Colonic mucosa (tissue), 4 donors: ENCODE measurements at regions not wholly inside any gene's neighbourhood (a gene's known extent, or its start where the extent isn't known, plus 50 kb on each side); places are given as distances from the start of the nearest gene placed in this dataset.

ENCODE experiments used
- DNase-seq: peaks from one replicate; pipeline ENCODE4 v3.0.0-alpha.2; 2020
- H3K27ac ChIP-seq: fragments of 200-600 bp; one replicate; pipeline ENCODE4 v1.8.0; 2021
- H3K27me3 ChIP-seq: fragments of 200-600 bp; one replicate; pipeline ENCODE4 v1.8.0; 2021
- H3K36me3 ChIP-seq: fragments of 200-600 bp; one replicate; pipeline ENCODE4 v1.8.0; 2021
- H3K4me1 ChIP-seq: fragments of 200-600 bp; one replicate; pipeline ENCODE4 v1.8.0; 2021; ENCODE audit warnings: mild to moderate bottlenecking
- H3K4me3 ChIP-seq: fragments of 200-600 bp; one replicate; pipeline ENCODE4 v1.8.0; 2021
- H3K9ac ChIP-seq, 2 donors: one replicate each; pipeline ENCODE4 v1.7.0; 2013; ENCODE audit warnings: control low read depth in 2 of 2, low read depth in 2 of 2, low read length in 2 of 2
- H3K9me3 ChIP-seq: fragments of 200-600 bp; one replicate; pipeline ENCODE4 v1.8.0; 2021
- CTCF ChIP-seq: fragments of 200-600 bp; IDR thresholded peaks from one replicate; pipeline ENCODE4 v1.8.0; 2022; ENCODE audit warnings: antibody characterized with exemption, mild to moderate bottlenecking
- intact Hi-C: fragments of 100-400 bp; cut with DNase I; formaldehyde crosslinking; loops from one replicate; pipeline ENCODE4 v1.14.1; 2022
- donor health status: healthy.
- donor health status: DM: no; HTN: no; CAD: no.
- donor health status: DM: no; HTN: no; CAD: no.

GRCh38 chr13:89704040-89704439, 1643.4 kb upstream of the MIR17HG start:
- Histone ChIP-seq H3K9me3 (no peaks in the 10 kb centered on the region), H3K27ac (no peak overlapping the region), H3K27me3 (no peaks in the 10 kb centered on the region), H3K4me1 (no peaks in the 10 kb centered on the region), H3K4me3 (no peak overlapping the region), H3K9ac (no peak overlapping the region), H3K36me3 (no peaks in the 10 kb centered on the region)
- no peak for DNase-seq
- intact Hi-C loops: no loop called here
- TF ChIP-seq CTCF: no peak

- H3K36me3 ChIP-seq: no peaks in the 10 kb centered on the region
- H3K4me1 ChIP-seq: no peaks in the 10 kb centered on the region
- no peak overlapping the region for H3K9ac ChIP-seq
- no peak overlapping the region for H3K4me3 ChIP-seq
- no peak for TF ChIP-seq CTCF
- H3K9me3 ChIP-seq: no peaks in the 10 kb centered on the region
- no peak overlapping the region for H3K27ac ChIP-seq
- intact Hi-C loops: no loop called here
- no peak for DNase-seq
- H3K27me3 ChIP-seq: no peaks in the 10 kb centered on the region
Measured at GRCh38 chr13:89708013-89708412, 1639.5 kb upstream of the MIR17HG start.

GRCh38 chr13:89721216-89721615, 1626.3 kb upstream of the MIR17HG start:
- Histone ChIP-seq H3K27ac (no peak overlapping the region), H3K4me3 (no peak overlapping the region), H3K9ac (no peak overlapping the region), H3K9me3 (no peaks in the 10 kb centered on the region), H3K4me1 (no peaks in the 10 kb centered on the region), H3K27me3 (no peaks in the 10 kb centered on the region), H3K36me3 (no peaks in the 10 kb centered on the region)
- intact Hi-C loops: no loop called here
- TF ChIP-seq CTCF: no peak
- DNase-seq: no peak

DNA sequence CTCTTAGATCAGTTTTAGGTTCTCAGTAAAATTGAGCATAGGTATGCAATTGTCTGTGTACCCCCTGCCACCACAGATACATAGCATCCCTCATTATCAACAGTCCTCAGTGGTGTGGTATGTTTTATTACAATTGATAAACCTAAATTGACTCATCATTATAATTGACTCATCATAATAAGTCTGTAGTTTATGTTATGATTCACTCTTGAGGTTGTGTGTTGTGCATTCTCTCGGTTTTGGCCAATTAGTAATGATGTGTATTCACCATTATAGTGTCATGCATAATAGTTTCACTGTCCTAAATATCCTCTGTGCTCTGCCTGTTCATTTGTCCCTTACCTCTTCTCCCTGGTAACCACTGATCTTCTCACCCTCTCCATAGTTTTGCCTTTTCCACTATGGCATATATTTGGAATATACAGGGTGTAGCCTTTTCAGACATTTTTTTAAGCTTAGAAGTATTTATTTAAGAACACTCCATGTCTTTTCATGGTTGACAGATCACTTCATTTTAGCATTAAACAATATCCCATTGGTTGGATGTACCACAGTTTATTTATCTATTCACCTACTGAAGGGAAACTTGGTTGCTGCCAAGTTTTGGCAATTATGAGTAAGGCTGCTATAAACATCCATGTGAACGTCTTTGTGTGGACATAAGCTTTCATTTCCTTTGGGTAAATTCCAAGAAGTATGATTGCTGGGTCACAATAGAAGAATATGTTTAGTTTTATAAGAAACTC, 1620.6 kb upstream of the MIR17HG start:
- H3K9me3 ChIP-seq: no peaks in the 10 kb centered on the region
- no peaks in the 10 kb centered on the region for H3K36me3 ChIP-seq
- H3K27me3 ChIP-seq: no peaks in the 10 kb centered on the region
- intact Hi-C loops: no loop called here
- no peak overlapping the region for H3K27ac ChIP-seq
- TF ChIP-seq CTCF: no peak
- H3K4me1 ChIP-seq: no peaks in the 10 kb centered on the region
- no peak overlapping the region for H3K9ac ChIP-seq
- DNase-seq: no peak
- no peak overlapping the region for H3K4me3 ChIP-seq

DNA sequence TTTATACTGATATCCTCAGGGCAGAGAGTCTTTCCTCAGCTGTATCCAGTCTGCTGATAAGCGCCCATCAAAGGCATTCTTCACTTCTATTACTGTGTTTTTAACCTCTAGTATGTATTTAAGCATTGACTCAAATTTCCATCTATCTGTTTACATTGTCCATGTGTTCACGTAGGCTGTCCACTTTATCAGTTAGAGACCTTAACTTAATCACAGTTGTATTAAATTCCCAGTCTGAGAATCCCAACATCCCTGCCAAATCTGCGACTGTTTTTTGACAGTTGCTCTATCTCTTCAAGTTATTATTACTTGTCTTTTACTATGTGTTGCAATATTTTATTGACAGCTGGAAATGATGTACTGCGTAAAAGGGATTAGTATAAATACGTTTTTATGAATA, 1613.7 kb upstream of the MIR17HG start:
- Histone ChIP-seq H3K4me1 (no peaks in the 10 kb centered on the region), H3K9ac (no peak overlapping the region), H3K4me3 (no peak overlapping the region), H3K27me3 (no peaks in the 10 kb centered on the region), H3K36me3 (no peaks in the 10 kb centered on the region), H3K9me3 (no peaks in the 10 kb centered on the region), H3K27ac (no peak overlapping the region)
- TF ChIP-seq CTCF: no peak
- intact Hi-C loops: no loop called here
- no peak for DNase-seq
